WTC11 (cell line): ENCODE measurements at regions not wholly inside any gene's neighbourhood (a gene's known extent, or its start where the extent isn't known, plus 50 kb on each side); places are given as distances from the start of the nearest gene placed in this dataset.

Experiments used
- ATF1 ChIP-seq: sonication (generic); formaldehyde crosslinking; IDR thresholded peaks from 2 replicates; pipeline ENCODE4 v1.8.1; 2023; ENCODE audit warnings: mild to moderate bottlenecking, moderate library complexity, missing genetic modification reagents
- ATF3 ChIP-seq: sonication (generic); formaldehyde crosslinking; conservative IDR thresholded peaks from 2 replicates; pipeline ENCODE4 v1.8.1; 2022; ENCODE audit warnings: mild to moderate bottlenecking, missing genetic modification reagents
- CREB1 ChIP-seq: sonication (generic); formaldehyde crosslinking; IDR thresholded peaks from 2 replicates; pipeline ENCODE4 v1.8.0; 2023; ENCODE audit warnings: mild to moderate bottlenecking, missing genetic modification reagents
- CTCF ChIP-seq: fragments of 200-600 bp; IDR thresholded peaks from 2 replicates; pipeline ENCODE4 v1.8.0; 2022; ENCODE audit warnings: antibody characterized with exemption
- E2F1 ChIP-seq: sonication (generic); formaldehyde crosslinking; IDR thresholded peaks from 2 replicates; pipeline ENCODE4 v1.8.0; 2022; ENCODE audit warnings: mild to moderate bottlenecking, missing genetic modification reagents
- ESRRA ChIP-seq: sonication (generic); formaldehyde crosslinking; IDR thresholded peaks from 2 replicates; pipeline ENCODE4 v1.8.1; 2022; ENCODE audit warnings: mild to moderate bottlenecking, missing genetic modification reagents, borderline replicate concordance
- MAX ChIP-seq: sonication (generic); formaldehyde crosslinking; IDR thresholded peaks from 2 replicates; pipeline ENCODE4 v1.8.0; 2022; ENCODE audit warnings: mild to moderate bottlenecking, missing genetic modification reagents
- USF1 ChIP-seq: sonication (generic); formaldehyde crosslinking; IDR thresholded peaks from 2 replicates; pipeline ENCODE4 v1.8.0; 2022; ENCODE audit warnings: mild to moderate bottlenecking, missing genetic modification reagents
- ZNF423 ChIP-seq: fragments of 250-450 bp; sonication (Bioruptor Pico); IDR thresholded peaks from 2 replicates; pipeline ENCODE4 v2.1.2; 2022; ENCODE audit warnings: mild to moderate bottlenecking, moderate library complexity
- ZNF512 ChIP-seq: sonication (generic); formaldehyde crosslinking; IDR thresholded peaks from 2 replicates; pipeline ENCODE4 v1.8.1; 2022; ENCODE audit warnings: missing genetic modification reagents, borderline replicate concordance
- ZSCAN18 ChIP-seq: fragments of 250-450 bp; sonication (Bioruptor Pico); IDR thresholded peaks from 2 replicates; pipeline ENCODE4 v2.1.2; 2022; ENCODE audit warnings: mild to moderate bottlenecking, moderate library complexity

- TF ChIP-seq CREB1 (no peak), ZSCAN18 (CRISPR knock-in tag) (no peak), ATF1 (no peak), ESRRA (no peak), USF1 (no peak), ZNF423 (CRISPR knock-in tag) (no peak), E2F1 (CRISPR knock-in tag) (no peak), CTCF (no peak), MAX (CRISPR knock-in tag) (no peak), ATF3 (CRISPR knock-in tag) (no peak), ZNF512 (no peak)
Observed at GRCh38 chr3:124057420-124057819, 65.5 kb upstream of the ROPN1 start.
